ENCODE measurements at regions not wholly inside any gene's neighbourhood (a gene's known extent, or its start where the extent isn't known, plus 50 kb on each side); places are given as distances from the start of the nearest gene placed in this dataset.
"Not testable (repeated sequence)": the region's sequence is repeated elsewhere in the genome, so short reads cannot be mapped to it uniquely, and the experiment has no call there.

- no peak for DNase-seq
These were observed 180.3 kb upstream of the RTL1 start for GRCh38 chr14:101083564-101084435.

GRCh38 chr14:101084436-101084826 lies 180.9 kb upstream of the RTL1 start:
- no peak for DNase-seq

GRCh38 chr14:101086926-101087325 lies 183.4 kb upstream of the RTL1 start:
- DNase-seq = no peak

DNA sequence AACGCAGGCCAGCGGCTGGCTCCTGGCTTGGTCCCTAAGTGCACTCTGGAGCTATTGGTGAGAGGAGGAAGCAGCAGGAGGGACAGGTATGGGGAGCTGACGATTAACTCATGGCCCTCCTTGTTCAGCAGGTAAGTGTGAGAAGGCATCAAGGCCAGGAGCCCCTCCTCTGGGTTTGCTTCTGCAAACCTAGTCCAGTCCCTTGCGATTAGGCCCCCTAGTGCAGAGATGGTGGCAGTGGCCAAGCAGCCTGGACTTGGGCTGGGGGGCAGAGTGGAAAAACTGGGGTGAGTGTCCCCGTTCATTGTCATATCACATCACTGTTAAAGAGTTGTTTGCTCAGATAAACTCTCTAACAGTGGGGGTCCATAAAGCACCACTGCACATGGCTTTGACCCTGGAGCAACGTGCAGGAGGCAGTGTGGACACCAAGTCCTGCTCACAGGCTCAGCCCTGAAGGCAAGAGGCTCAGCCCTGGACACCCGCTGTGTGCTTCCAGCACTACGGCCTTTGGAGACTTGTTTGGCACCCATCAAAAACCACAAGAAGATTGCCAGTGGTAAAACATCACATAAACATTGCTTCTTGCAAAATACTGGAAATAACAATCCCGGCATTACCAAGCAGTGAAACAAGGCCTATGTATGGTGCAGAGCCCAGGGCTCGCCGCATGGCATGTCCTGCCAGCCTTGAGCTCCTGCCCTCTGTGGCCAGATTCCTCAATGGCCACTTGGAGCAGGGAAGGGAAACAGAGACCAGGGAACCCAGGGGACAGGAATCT lies 184.3 kb upstream of the RTL1 start:
- DNase-seq = no peak

- no peak for DNase-seq
These were observed 184.8 kb upstream of the RTL1 start for GRCh38 chr14:101088395-101088667.

DNA sequence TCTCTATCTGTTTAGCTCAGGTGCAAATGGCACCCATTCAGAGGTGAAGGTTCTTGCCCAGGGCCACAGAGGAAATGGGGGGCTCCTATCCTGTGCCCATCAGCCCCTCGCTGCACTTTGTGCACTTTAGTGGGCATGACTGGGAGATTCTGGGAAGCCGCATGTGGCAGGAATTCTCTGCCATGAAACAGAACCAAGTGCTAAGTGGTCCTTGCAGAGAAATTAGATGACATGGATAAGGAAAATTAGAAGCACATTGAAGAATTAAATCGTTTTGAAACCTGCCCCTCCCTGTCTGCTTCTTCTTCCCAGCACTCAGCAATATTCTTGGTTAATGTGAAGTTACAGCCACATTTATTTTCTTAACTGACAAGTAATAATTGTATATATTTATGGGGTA lies 185.2 kb upstream of the RTL1 start:
- DNase-seq = no peak

GRCh38 chr14:101090478-101090877 lies 187.0 kb upstream of the RTL1 start:
- not testable (repeated sequence) for DNase-seq

DNA sequence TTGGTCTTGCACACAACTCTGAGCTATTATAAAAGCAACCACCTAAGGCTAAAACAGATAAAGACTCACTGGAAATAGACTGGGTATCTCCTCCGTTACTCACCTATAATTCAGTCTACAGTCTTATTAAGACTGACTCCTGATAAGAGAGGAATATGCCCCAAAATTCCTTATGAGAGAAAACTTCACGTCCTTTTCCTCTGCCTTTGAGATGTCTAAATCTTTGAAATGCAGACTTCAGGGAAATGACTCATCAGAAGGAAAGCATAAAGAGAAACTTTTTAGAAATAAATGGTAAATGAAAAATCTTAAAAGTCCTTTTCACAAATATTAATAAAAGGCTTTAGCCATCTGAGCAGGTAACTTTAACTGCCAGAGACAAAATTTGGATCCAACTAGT lies 187.5 kb upstream of the RTL1 start:
- no peak for DNase-seq

- DNase-seq = not testable (repeated sequence)
These were observed 191.4 kb upstream of the RTL1 start for GRCh38 chr14:101094916-101095315.

DNA sequence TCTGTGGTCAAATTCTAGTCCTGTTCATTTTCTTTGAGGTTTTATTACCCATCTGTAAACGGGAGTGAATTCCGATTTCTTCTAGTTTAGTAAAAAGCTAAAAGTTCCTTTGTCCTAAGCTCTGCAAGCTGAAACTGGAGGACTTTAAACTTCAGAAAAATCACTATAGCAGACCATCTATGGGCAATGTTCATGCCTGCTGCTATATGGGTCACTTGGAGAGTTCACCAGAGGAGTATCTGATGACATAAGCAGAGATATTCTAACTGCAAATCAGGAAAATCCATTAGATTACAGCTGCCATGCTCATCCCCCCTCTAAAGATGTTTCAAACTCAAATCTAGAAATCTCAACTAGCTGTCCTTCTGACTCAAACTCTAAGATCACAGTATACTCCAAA lies 193.0 kb upstream of the RTL1 start:
- no peak for DNase-seq

DNA sequence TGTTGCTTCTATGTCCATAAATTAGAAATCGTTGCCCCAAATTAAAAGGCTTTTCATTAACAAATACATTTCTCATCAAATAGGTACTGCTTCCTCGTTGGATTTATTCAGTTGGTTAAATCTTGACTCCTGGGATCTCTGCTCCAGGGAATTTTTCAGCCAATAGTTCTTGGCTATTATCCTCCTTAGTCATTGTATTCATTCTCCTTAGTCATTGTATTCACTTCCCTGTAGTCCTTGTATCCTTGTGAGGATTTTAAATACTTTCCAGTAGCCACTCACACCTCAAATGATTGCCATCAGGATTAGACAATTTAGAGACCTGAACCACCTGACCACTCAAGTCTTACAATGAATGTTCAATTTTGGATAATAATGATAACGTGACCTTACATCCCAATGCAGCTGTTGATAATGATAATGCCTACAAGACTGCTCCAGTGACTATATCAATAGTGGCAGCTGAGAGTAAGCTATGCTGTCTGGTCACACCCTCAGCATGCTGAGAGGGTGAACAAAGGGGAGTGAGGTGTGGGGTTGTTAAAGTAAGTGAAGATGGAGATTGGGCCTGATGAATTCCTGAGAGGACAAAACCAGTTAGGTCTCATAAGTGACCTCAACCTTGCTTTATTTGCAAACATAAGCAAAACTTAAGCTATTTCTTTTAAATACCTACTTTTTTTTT lies 193.7 kb upstream of the RTL1 start:
- DNase-seq = no peak

DNA sequence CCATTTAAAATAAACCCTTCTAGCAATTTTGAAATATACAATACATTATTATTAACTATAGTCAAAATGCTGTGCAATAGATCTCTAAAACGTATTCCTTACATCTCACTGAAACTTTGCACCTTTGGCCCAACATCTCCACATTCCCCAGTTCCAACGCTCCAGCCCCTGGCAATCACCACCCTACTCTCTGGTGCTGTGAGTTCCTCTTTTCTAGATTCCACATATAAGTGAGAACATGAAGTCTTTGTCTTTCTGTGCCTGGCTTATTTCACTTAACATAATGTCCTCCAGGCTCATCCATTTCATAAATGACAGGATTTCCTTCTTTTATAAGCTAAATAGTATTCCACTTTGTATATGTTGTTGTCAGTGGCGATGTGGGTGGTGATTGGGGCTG lies 194.7 kb upstream of the RTL1 start:
- no peak for DNase-seq

DNA sequence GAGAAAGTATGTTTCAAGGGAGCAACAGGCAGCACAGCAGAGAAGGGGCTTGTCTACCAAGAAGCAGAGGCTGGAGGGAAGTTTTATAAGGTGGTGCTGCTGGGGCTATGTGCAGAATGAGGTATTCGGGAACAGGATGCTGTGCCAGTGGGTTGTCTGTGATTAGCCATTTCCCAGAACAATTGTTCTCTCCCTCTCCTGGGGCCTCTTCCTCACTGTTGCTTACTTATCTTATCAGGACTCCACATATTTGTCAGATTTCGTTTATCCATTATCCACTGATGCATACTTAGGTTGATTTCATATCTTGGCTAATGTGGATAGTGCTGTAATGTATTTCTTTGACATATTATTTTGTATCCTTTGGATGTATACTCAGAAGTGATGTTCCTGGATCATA lies 195.1 kb upstream of the RTL1 start:
- no peak for DNase-seq

- no peak for DNase-seq
These were observed 198.0 kb upstream of the RTL1 start for GRCh38 chr14:101101456-101102056.

DNA sequence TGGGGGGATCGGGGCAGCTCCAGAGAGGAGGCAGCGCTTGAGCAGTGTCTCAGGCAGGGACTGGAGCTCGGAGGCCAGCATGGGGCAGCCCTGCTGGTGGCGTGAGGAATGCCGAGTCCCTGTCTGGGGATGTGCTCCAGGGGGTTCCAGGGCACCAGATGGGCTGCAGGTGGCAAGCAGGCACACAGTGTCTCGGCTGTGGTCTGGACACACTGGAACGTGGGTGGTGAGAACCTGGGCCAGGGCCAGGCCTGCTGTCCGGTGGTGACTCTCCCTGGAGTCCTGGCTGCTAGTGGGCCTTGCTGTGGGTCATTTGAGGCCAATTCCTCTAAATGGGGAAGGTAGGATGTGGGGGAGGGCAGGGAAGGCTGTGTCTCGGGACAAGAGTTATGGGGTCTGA lies 199.4 kb upstream of the RTL1 start:
- DNase-seq = no peak

DNA sequence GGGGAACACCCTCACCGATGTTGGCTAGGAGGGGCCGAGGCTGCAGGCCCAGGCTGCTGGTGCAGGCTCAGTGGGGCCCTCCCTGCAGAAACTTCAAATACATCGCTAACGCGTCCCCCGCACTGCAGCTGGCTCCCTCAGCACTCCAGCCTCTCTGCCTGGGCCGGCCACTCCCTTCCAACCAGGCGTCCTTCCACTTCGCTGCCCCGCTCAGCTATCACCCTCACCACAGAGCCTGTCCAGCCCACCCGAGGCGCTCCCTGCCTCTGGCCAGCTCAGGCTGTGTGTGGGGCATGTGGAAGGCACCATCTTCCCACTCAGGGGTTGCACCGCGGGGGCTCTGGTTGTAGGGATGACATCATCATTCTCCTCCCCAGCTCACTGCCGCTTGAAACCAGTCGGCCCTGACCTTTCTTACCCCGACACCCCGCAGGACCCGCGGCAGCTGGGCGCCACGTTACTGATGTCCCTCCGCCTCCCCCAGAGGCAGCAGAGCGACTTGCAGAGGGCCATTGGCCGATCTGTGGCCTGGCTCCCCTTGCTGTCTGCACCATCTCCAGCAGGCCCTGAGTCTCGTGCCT lies 199.9 kb upstream of the RTL1 start:
- DNase-seq = no peak

DNA sequence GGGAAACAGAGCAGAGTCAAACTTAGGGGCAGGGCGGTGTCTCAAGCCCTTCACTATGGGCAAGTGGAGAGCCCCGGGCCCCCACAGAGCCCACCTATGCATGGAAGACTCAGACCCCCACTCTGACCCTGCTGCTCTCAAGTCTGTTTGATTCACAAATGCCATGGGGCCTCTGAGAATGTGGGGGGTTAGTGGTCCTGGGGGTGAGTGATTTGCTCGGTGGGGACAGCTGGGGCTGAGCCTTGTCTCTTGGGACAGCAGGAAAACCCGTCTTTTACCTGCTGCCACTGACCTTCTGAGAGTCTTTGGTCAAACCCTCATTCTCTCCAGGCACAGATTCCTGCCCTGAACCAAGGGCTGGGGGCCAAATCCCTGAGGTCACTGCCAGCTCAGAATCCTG lies 201.0 kb upstream of the RTL1 start:
- no peak for DNase-seq

- no peak for DNase-seq
These were observed 201.5 kb upstream of the RTL1 start for GRCh38 chr14:101105045-101105444.

DNA sequence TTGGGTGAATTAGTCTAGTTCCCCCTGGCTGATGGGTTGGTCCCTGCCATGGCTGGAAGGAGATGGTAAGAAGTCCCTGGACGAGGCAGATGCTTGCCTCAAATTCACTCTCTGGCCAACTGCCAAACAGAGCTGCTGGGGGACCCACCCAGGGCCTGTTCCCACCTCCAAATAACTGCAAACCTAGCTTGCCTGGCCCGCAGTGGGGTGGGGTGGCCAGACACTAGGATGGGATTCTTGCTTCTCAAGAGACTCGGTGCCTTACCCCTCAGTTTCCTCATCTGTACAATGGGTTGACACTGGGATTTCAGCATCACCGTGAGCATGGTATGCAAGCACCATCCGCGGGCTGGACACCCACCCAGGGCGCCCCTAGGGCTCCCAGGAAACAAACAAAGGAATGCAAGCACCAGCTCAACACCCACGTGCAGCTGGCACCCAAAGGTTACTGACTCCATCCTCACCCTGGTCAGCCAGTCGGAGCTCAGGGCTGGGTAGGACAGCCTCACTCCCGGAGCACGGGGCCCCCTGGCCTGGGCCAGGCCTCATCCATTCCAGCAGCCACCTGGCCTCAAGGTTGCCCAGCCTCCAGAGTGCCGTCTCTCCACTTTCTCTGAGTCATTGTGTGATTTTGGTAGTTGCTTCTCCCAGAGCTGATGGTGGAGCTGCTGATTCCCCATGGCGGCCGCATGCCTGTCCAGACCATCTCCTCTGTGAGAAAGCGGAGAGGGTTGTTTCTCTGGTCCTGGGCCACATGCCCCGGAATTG lies 205.2 kb upstream of the RTL1 start:
- no peak for DNase-seq

DNA sequence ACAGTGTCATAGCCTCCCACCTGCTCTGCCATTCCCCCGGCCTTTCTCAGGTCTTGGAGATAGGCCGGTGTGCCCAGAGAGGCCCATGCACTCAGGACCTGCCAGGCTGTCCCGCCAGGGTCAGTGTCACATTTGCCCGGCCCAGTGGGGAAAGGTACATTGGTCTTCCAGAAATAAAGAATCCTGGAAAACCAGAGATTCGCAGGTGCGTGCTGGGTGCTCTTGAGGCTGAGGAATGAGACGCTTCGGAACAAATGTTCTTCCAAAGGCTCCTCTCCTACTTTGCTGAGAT lies 205.8 kb upstream of the RTL1 start:
- DNase-seq = no peak

GRCh38 chr14:101109981-101110728 lies 206.6 kb upstream of the RTL1 start:
- DNase-seq = no peak

All from effector CD8-positive, alpha-beta T cell (primary cell).